Stomach (tissue), 8 donors: ENCODE measurements at regions not wholly inside any gene's neighbourhood (a gene's known extent, or its start where the extent isn't known, plus 50 kb on each side); places are given as distances from the start of the nearest gene placed in this dataset.

ENCODE experiments used
- DNase-seq, 2 donors: peaks; one replicate each; pipeline versions ENCODE4 v3.0.0 to v3.0.0-alpha.2; 2013 to 2019
- H3K27ac ChIP-seq, 5 donors: fragments of 200-600 bp in 4 of 5; sonication (generic) in 4 of 5; one replicate each; pipeline ENCODE4 v1.5.1; 2013 to 2019; ENCODE audit warnings: mild to moderate bottlenecking in 1 of 5, moderate library complexity in 1 of 5
- H3K27me3 ChIP-seq, 3 donors: fragments of 200-600 bp; sonication (generic); one replicate each; pipeline ENCODE4 v1.5.1; 2017 to 2019; ENCODE audit warnings: mixed run types in 1 of 3
- H3K36me3 ChIP-seq, 4 donors: fragments of 200-600 bp; sonication (generic); 1 replicate in 3 of 4; 2 replicates in 1 of 4; pipeline ENCODE4 v1.5.1; 2016 to 2019
- H3K4me1 ChIP-seq, 4 donors: fragments of 200-600 bp; sonication (generic); one replicate each; pipeline ENCODE4 v1.5.1; 2016 to 2019
- H3K4me3 ChIP-seq, 4 donors: fragments of 200-600 bp; sonication (generic) in 3 of 4; one replicate each; pipeline ENCODE4 v1.5.1; 2016 to 2019; ENCODE audit warnings: mild to moderate bottlenecking in 1 of 4
- H3K9me3 ChIP-seq, 4 donors: fragments of 200-600 bp; sonication (generic); one replicate each; pipeline ENCODE4 v1.5.1; 2016 to 2019
- EP300 ChIP-seq: sonication (generic); formaldehyde crosslinking; IDR thresholded peaks from one replicate; pipeline ENCODE4 v1.6.1; 2017; ENCODE audit warnings: antibody characterized with exemption
- POLR2A ChIP-seq, 4 donors: fragments of 450-650 bp; IDR thresholded peaks; one replicate each; pipeline ENCODE4 v1.6.1; 2016; ENCODE audit warnings: antibody characterized with exemption in 4 of 4, control low read depth in 2 of 4, mild to moderate bottlenecking in 1 of 4, moderate library complexity in 1 of 4
- POLR2AphosphoS5 ChIP-seq, 3 donors: sonication (generic); formaldehyde crosslinking; IDR thresholded peaks; one replicate each; pipeline ENCODE4 v1.6.1; 2016; ENCODE audit warnings: antibody characterized with exemption in 3 of 3
- WGBS, 5 donors: extraction: QIAGEN DNeasy Blood & Tissue Kit in 3 of 5; methylation state at CpG; one replicate each; pipeline versions ENCODE4 v1.1.5 to v1.1.7; 2013 to 2018; 5-methylcytosine and 5-hydroxymethylcytosine counted together
- intact Hi-C: fragments of 100-400 bp; cut with DNase I; formaldehyde crosslinking; loops from one replicate; pipeline ENCODE4 v1.15.1; 2023; ENCODE audit warnings: low total_unique reads
- TF ChIP-seq, protein P1 (sequence below), 7 experiments: fragments of 450-650 bp in 4 of 7; fragments of 200-600 bp in 3 of 7; sonication (generic) in 3 of 7; IDR thresholded peaks; one replicate each; pipeline ENCODE4 v1.5.1; 2016 to 2019; ENCODE audit warnings: antibody characterized with exemption in 7 of 7, control low read depth in 2 of 7, mild to moderate bottlenecking in 1 of 7
- donor health status: healthy with polysubstance abuse.
- donor health status: Bipolar disorder and iron deficiency.
- donor health status: healthy.

DNA sequence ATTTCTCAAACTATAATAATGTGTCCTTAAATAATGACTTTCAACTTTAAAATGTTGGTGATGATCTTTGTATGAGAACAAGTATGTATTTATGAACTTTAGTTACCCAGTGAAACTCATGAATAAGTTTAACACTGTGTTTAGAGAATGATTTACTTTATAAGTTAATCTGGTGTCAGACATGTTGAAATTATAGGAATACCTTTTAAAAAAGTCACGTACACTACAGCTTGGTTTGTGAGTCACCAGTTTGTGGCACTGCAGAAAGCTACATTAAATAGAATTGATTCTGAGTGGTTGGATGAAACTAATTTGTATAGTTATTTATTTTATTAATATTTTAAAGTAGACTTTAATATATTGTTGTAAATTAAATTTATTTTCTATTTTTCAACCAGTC, 1366.2 kb upstream of the PCDH20 start:
- no peak for DNase-seq
- intact Hi-C loops, result no loop called here
- Histone ChIP-seq H3K27ac (no peak overlapping the region), H3K36me3 (no peaks in the 10 kb centered on the region), H3K9me3 (no peaks in the 10 kb centered on the region), H3K4me1 (no peaks in the 10 kb centered on the region), H3K4me3 (no peak overlapping the region), H3K27me3 (no peaks in the 10 kb centered on the region)
- no peak for TF ChIP-seq EP300
- 59 to 77% (median 72%) methylated on average over 1 of the region's 1 CpG for WGBS, 5 donors

DNA sequence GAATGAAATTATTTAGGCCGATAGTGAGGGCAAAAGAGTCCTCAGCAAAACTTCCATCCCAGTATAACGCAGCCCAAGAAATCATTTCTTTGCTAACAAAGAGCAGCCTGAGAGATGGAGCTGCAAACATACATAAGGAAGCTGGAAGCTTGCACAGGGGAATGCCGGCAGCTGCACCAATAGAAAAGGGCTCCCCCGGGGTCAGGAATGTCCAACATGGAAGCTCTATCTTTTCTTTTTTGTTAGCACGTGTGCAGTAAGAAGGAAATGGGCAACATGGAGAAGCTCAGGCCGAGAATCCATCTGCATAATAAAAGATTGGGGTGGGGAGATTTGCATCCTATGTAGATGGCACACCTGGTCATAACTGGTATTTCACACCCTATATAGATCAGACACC, 1363.5 kb upstream of the PCDH20 start:
- Histone ChIP-seq H3K36me3 (no peaks in the 10 kb centered on the region), H3K4me3 (no peak overlapping the region), H3K27me3 (no peaks in the 10 kb centered on the region), H3K9me3 (no peaks in the 10 kb centered on the region), H3K4me1 (no peaks in the 10 kb centered on the region), H3K27ac (no peak overlapping the region)
- intact Hi-C loops, result no loop called here
- TF ChIP-seq POLR2AphosphoS5 (IDR thresholded peaks at IDR 0.05) (no peak), EP300 (no peak), POLR2A (IDR thresholded peaks at IDR 0.05) (no peak)
- TF ChIP-seq, protein P1, sequence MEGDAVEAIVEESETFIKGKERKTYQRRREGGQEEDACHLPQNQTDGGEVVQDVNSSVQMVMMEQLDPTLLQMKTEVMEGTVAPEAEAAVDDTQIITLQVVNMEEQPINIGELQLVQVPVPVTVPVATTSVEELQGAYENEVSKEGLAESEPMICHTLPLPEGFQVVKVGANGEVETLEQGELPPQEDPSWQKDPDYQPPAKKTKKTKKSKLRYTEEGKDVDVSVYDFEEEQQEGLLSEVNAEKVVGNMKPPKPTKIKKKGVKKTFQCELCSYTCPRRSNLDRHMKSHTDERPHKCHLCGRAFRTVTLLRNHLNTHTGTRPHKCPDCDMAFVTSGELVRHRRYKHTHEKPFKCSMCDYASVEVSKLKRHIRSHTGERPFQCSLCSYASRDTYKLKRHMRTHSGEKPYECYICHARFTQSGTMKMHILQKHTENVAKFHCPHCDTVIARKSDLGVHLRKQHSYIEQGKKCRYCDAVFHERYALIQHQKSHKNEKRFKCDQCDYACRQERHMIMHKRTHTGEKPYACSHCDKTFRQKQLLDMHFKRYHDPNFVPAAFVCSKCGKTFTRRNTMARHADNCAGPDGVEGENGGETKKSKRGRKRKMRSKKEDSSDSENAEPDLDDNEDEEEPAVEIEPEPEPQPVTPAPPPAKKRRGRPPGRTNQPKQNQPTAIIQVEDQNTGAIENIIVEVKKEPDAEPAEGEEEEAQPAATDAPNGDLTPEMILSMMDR (IDR thresholded peaks at IDR 0.05), result no peak
- DNase-seq, result no peak
- WGBS, 5 donors, result 79 to 86% (median 83%) methylated on average over 6 of the region's 6 CpGs

DNA sequence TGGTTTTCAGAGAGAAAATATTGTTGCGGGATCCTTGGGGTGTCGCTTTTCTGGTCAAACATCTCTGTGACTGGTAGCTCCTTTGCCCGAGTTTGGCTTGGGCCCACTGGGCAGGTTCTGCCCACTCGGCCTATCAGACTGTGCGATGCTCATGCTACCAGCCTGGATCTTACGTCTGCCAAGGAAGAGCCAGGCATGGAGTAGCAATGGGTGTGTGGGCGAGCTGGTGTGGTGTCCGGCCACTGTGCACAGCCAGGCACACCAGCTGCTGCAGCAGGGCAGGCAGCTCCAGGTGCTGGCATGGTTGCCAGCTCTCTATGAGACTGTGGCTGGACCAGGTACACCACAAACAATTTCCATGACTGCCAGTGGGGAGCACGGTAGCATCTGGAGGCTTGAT, 1351.8 kb upstream of the PCDH20 start:
- Histone ChIP-seq H3K4me3 (no peak overlapping the region), H3K4me1 (no peaks in the 10 kb centered on the region), H3K36me3 (no peaks in the 10 kb centered on the region), H3K27ac (no peak overlapping the region), H3K27me3 (no peaks in the 10 kb centered on the region), H3K9me3 (no peaks in the 10 kb centered on the region)
- WGBS, 5 donors, result 88 to 94% (median 89%) methylated on average over 5 to 9 of the region's 9 CpGs
- TF ChIP-seq, protein P1 (IDR thresholded peaks at IDR 0.05), result no peak
- no peak for TF ChIP-seq POLR2A (IDR thresholded peaks at IDR 0.05)
- no peak for TF ChIP-seq EP300
- TF ChIP-seq POLR2AphosphoS5 (IDR thresholded peaks at IDR 0.05), result no peak
- intact Hi-C loops, result no loop called here
- no peak for DNase-seq

DNA sequence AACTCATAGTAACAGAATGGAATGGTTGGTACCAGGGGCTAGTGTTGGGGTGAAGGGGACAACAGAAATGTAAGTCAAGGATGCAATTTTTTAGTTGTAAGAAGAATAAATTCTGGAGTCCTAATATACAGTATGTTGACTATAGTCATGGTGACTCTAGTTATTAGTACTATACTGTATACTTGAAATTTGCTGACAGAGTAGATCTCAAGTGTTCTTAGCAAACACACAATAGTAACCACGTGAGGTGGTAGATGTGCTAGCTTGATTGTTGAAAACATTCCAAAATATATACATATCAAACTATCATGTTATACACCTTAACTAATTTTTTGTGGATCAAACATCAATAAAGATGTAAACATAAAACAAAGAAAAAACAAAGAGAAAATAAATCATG, 1345.1 kb upstream of the PCDH20 start:
- Histone ChIP-seq H3K4me1 (no peaks in the 10 kb centered on the region), H3K4me3 (no peak overlapping the region), H3K27ac (no peak overlapping the region), H3K9me3 (no peaks in the 10 kb centered on the region), H3K36me3 (no peaks in the 10 kb centered on the region), H3K27me3 (no peaks in the 10 kb centered on the region)
- no peak for DNase-seq
- intact Hi-C loops, result no loop called here
- 67 to 86% (median 78%) methylated on average over 1 of the region's 1 CpG for WGBS, 5 donors
- no peak for TF ChIP-seq POLR2AphosphoS5 (IDR thresholded peaks at IDR 0.05)
- TF ChIP-seq, protein P1 (IDR thresholded peaks at IDR 0.05), result no peak
- TF ChIP-seq EP300, result no peak
- no peak for TF ChIP-seq POLR2A (IDR thresholded peaks at IDR 0.05)

DNA sequence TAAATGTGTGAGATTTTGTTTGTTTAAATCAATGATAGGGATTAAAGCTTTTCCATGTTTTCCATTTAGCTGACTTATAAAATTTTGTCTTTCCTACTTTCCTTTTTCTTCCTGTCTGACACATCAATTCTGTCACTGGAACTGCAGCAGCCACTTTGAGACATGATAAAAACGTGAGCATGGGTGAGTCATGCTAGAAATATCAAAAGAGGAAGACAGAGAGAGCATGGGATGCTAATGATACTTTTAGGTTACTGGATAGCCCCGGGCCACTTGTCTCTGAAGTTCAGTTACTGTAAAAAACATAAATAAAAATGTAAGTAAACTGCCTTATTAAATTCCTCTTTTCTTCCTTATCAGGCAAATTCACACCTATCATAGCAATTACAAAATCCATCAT, 1332.0 kb upstream of the PCDH20 start:
- 31 to 53% (median 46%) methylated on average over 2 of the region's 2 CpGs for WGBS, 5 donors
- no peaks in the 10 kb centered on the region for H3K36me3 ChIP-seq
- TF ChIP-seq POLR2AphosphoS5 (IDR thresholded peaks at IDR 0.05), result no peak
- no peaks in the 10 kb centered on the region for H3K4me1 ChIP-seq
- intact Hi-C loops, result no loop called here
- H3K27me3 ChIP-seq, result no peaks in the 10 kb centered on the region
- H3K4me3 ChIP-seq, result no peak overlapping the region
- DNase-seq, result no peak
- no peak overlapping the region for H3K27ac ChIP-seq
- peaks cover 0 to 5% (median 0%) of the 10 kb centered on the region in 4 donors for H3K9me3 ChIP-seq
